HG03039 (cell line): ENCODE measurements at regions not wholly inside any gene's neighbourhood (a gene's known extent, or its start where the extent isn't known, plus 50 kb on each side); places are given as distances from the start of the nearest gene placed in this dataset.
"Not testable (repeated sequence)": the region's sequence is repeated elsewhere in the genome, so short reads cannot be mapped to it uniquely, and the experiment has no call there.

ENCODE experiments used
- ATAC-seq: cut with Tn5 transposase; IDR thresholded peaks from one replicate; pipeline ENCODE4 v1.9.1; 2021; ENCODE audit warnings: mild to moderate bottlenecking, moderate library complexity; ENCODE audit not compliant: unreplicated experiment

- no peak for ATAC-seq
Measured at GRCh38 chr3:16707260-16707659, 102.0 kb upstream of the DAZL start.

GRCh38 chr3:16708285-16708684 is 103.1 kb upstream of the DAZL start:
- no peak for ATAC-seq

GRCh38 chr3:16711691-16712090 is 106.5 kb upstream of the DAZL start:
- not testable (repeated sequence) for ATAC-seq

GRCh38 chr3:16715281-16715680 is 110.1 kb upstream of the DAZL start:
- no peak for ATAC-seq

- no peak for ATAC-seq
Measured at GRCh38 chr3:16719426-16719825, 114.2 kb upstream of the DAZL start.

GRCh38 chr3:16720367-16720940 is 115.2 kb upstream of the DAZL start:
- ATAC-seq = no peak

- ATAC-seq = no peak
Measured at GRCh38 chr3:16721494-16721893, 116.3 kb upstream of the DAZL start.

GRCh38 chr3:16723978-16724377 is 118.8 kb upstream of the DAZL start:
- ATAC-seq = no peak

- no peak for ATAC-seq
Measured at GRCh38 chr3:16724487-16724886, 119.3 kb upstream of the DAZL start.

- no peak for ATAC-seq
Measured at GRCh38 chr3:16725972-16726371, 120.7 kb upstream of the DAZL start.

GRCh38 chr3:16728770-16729745 is 123.8 kb upstream of the DAZL start:
- no peak for ATAC-seq

GRCh38 chr3:16738451-16738850 is 133.2 kb upstream of the DAZL start:
- ATAC-seq = no peak

- ATAC-seq = no peak
Measured at GRCh38 chr3:16739541-16740105, 134.4 kb upstream of the DAZL start.

GRCh38 chr3:16740515-16740914 is 135.3 kb upstream of the DAZL start:
- no peak for ATAC-seq

GRCh38 chr3:16741103-16741758 is 136.0 kb upstream of the DAZL start:
- peak; percentile 57 for ATAC-seq

GRCh38 chr3:16741890-16742289 is 136.7 kb upstream of the DAZL start:
- ATAC-seq = peak; percentile 71

- ATAC-seq = no peak
Measured at GRCh38 chr3:16743276-16743675, 138.1 kb upstream of the DAZL start.

GRCh38 chr3:16759227-16759903 is 125.4 kb upstream of the PLCL2 start:
- ATAC-seq = no peak

- ATAC-seq = no peak
Measured at GRCh38 chr3:16761571-16761970, 123.2 kb upstream of the PLCL2 start.

- ATAC-seq = no peak
Measured at GRCh38 chr3:16765661-16766060, 119.1 kb upstream of the PLCL2 start.

- no peak for ATAC-seq
Measured at GRCh38 chr3:16767006-16767405, 117.7 kb upstream of the PLCL2 start.
